Breast epithelium (tissue), 3 donors: ENCODE measurements at regions not wholly inside any gene's neighbourhood (a gene's known extent, or its start where the extent isn't known, plus 50 kb on each side); places are given as distances from the start of the nearest gene placed in this dataset.

Source experiments
- CTCF ChIP-seq, 3 donors: fragments of 450-650 bp; IDR thresholded peaks; one replicate each; pipeline ENCODE4 v1.5.1; 2016 to 2017; ENCODE audit warnings: antibody characterized with exemption in 3 of 3, mild to moderate bottlenecking in 3 of 3, moderate library complexity in 3 of 3
- POLR2A ChIP-seq: fragments of 450-650 bp; IDR thresholded peaks from one replicate; pipeline ENCODE4 v1.6.1; 2016; ENCODE audit warnings: antibody characterized with exemption, mild to moderate bottlenecking, moderate library complexity
- POLR2AphosphoS5 ChIP-seq, 3 donors: sonication (generic); formaldehyde crosslinking; IDR thresholded peaks; one replicate each; pipeline ENCODE4 v1.6.1; 2017; ENCODE audit warnings: antibody characterized with exemption in 3 of 3

GRCh38 chr4:125911481-125911880 is 596.7 kb downstream of the FAT4 start:
- no peak for TF ChIP-seq CTCF (IDR thresholded peaks at IDR 0.05)
- no peak for TF ChIP-seq POLR2AphosphoS5 (IDR thresholded peaks at IDR 0.05)
- TF ChIP-seq POLR2A: no peak
